HCT116 (cell line): ENCODE measurements at regions not wholly inside any gene's neighbourhood (a gene's known extent, or its start where the extent isn't known, plus 50 kb on each side); places are given as distances from the start of the nearest gene placed in this dataset.

Experiments
- ATAC-seq: fragments of 200-7000 bp; cut with Tn5 transposase; 2 replicates; pipeline ENCODE4 v1.9.1; 2020; ENCODE audit warnings: mild to moderate bottlenecking, moderate library complexity
- BruUV-seq: library from RNA; stranded (reverse); fragments of 400-500 nt; replicated peaks from 2 replicates; lab custom pipeline; 2021; lab: Mats Ljungman, UMichigan
- CTCF ChIA-PET: fragments of 300-600 bp; sonication (Branson Sonifier 250); formaldehyde crosslinking; loops from one replicate; lab custom pipeline; 2021; ENCODE audit warnings: antibody characterized with exemption; lab: Charles Lee
- POLR2A ChIA-PET: fragments of 300-600, 350-600 bp; sonication (Branson Sonifier 250); formaldehyde crosslinking; loops from one replicate; lab custom pipeline; 2021; ENCODE audit warnings: antibody characterized with exemption; lab: Charles Lee
- RAD21 ChIA-PET, 2 experiments: fragments of 300-600 bp; sonication (Branson Sonifier 250); formaldehyde crosslinking; loops; one replicate each; lab custom pipeline; 2023; ENCODE audit warnings: low total read pairs in 2 of 2; ENCODE audit not compliant: uncharacterized antibody in 2 of 2, unreplicated experiment in 2 of 2, low non-redundant PET in 1 of 2; lab: Charles Lee
- DNase-seq: peaks from one replicate; pipeline ENCODE4 v3.0.0-alpha.2; 2010; ENCODE audit warnings: low read depth, low spot score
- H2AFZ ChIP-seq: fragments of 200-600 bp; shearing (Covaris generic), sonication (generic); 2 replicates; pipeline ENCODE4 v1.6.1; 2017; ENCODE audit warnings: low read depth, mixed run types, mixed read lengths, antibody characterized with exemption, low read length; ENCODE audit not compliant: poor library complexity, severe bottlenecking
- H3K27ac ChIP-seq: 2 replicates; pipeline ENCODE4 v1.5.1; 2012; ENCODE audit warnings: low read depth, low read length
- H3K27me3 ChIP-seq: fragments of 200-600 bp; sonication (generic); 2 replicates; pipeline ENCODE4 v1.6.1; 2016; ENCODE audit warnings: mixed run types, low read length, mixed read lengths; ENCODE audit not compliant: insufficient read depth
- H3K36me3 ChIP-seq, 2 experiments: fragments of 200-500 bp in 1 of 2; fragments of 200-600 bp in 1 of 2; sonication (Bioruptor generic) in 1 of 2; sonication (generic) in 1 of 2; 2 replicates each; pipeline versions ENCODE4 v1.5.1 to v1.6.1; 2014 to 2016; ENCODE audit warnings: low read length in 2 of 2, inconsistent platforms in 1 of 2, mixed read lengths in 1 of 2, mixed run types in 1 of 2; ENCODE audit not compliant: insufficient read depth in 2 of 2, control insufficient read depth in 1 of 2
- H3K4me1 ChIP-seq, 2 experiments: fragments of 200-600 bp in 1 of 2; sonication (generic) in 1 of 2; 2 replicates each; pipeline versions ENCODE4 v1.5.1 to v1.6.1; 2012 to 2017; ENCODE audit warnings: low read length in 2 of 2, inconsistent platforms in 1 of 2, mild to moderate bottlenecking in 1 of 2, mixed read lengths in 1 of 2, mixed run types in 1 of 2, moderate library complexity in 1 of 2; ENCODE audit not compliant: insufficient read depth in 2 of 2, control insufficient read depth in 1 of 2
- H3K4me2 ChIP-seq: fragments of 200-600 bp; sonication (generic); 2 replicates; pipeline ENCODE4 v1.6.1; 2017; ENCODE audit warnings: mixed run types, low read length, mixed read lengths
- H3K4me3 ChIP-seq, 2 experiments: fragments of 200-600 bp in 1 of 2; sonication (generic) in 1 of 2; replicated peaks in 1 of 2; 2 replicates each; pipeline ENCODE4 v1.5.1; 2011 to 2016; ENCODE audit warnings: low read length in 2 of 2, control low read depth in 1 of 2, low read depth in 1 of 2, mild to moderate bottlenecking in 1 of 2, mixed read lengths in 1 of 2, mixed run types in 1 of 2
- H3K79me2 ChIP-seq: fragments of 200-600 bp; sonication (generic); 2 replicates; pipeline ENCODE4 v1.6.1; 2017; ENCODE audit warnings: mild to moderate bottlenecking, mixed run types, low read length, moderate library complexity, mixed read lengths; ENCODE audit not compliant: insufficient read depth
- H3K9ac ChIP-seq: fragments of 200-600 bp; sonication (generic); 2 replicates; pipeline ENCODE4 v1.6.1; 2016; ENCODE audit warnings: low read length, mixed read lengths
- H3K9me2 ChIP-seq: fragments of 200-600 bp; sonication (generic), shearing (Covaris generic); 2 replicates; pipeline ENCODE4 v1.6.1; 2017; ENCODE audit warnings: mixed run types, mild to moderate bottlenecking, moderate library complexity; ENCODE audit not compliant: insufficient read depth
- H3K9me3 ChIP-seq, 2 experiments: fragments of 200-500 bp in 1 of 2; fragments of 200-600 bp in 1 of 2; sonication (Bioruptor generic) in 1 of 2; sonication (generic) in 1 of 2; 2 replicates each; pipeline ENCODE4 v1.6.1; 2014 to 2017; ENCODE audit warnings: low read length in 2 of 2, mixed read lengths in 2 of 2, inconsistent platforms in 1 of 2, low read depth in 1 of 2, mild to moderate bottlenecking in 1 of 2, mixed run types in 1 of 2, moderate library complexity in 1 of 2; ENCODE audit not compliant: control insufficient read depth in 1 of 2, insufficient read depth in 1 of 2
- H4K20me1 ChIP-seq: fragments of 200-600 bp; sonication (generic), shearing (Covaris generic); 2 replicates; pipeline ENCODE4 v1.6.1; 2017; ENCODE audit warnings: mixed run types, mild to moderate bottlenecking, moderate library complexity; ENCODE audit not compliant: insufficient read depth
- CBX3 ChIP-seq: IDR thresholded peaks from 2 replicates; pipeline ENCODE4 v1.6.1; 2012; ENCODE audit warnings: low read depth
- CEBPB ChIP-seq: IDR thresholded peaks from 2 replicates; pipeline ENCODE4 v1.6.1; 2012; ENCODE audit warnings: low read depth
- EGR1 ChIP-seq: IDR thresholded peaks from 2 replicates; pipeline ENCODE4 v1.6.1; 2012; ENCODE audit warnings: low read depth
- ELF1 ChIP-seq: IDR thresholded peaks from 2 replicates; pipeline ENCODE4 v1.6.1; 2012; ENCODE audit warnings: low read depth, borderline replicate concordance
- EZH2phosphoT487 ChIP-seq: fragments of 200-600 bp; IDR thresholded peaks from 2 replicates; pipeline ENCODE4 v1.6.1; 2018; ENCODE audit warnings: antibody characterized with exemption, borderline replicate concordance
- FOSL1 ChIP-seq: IDR thresholded peaks from 2 replicates; pipeline ENCODE4 v1.6.1; 2012; ENCODE audit warnings: low read depth
- JUND ChIP-seq: IDR thresholded peaks from 2 replicates; pipeline ENCODE4 v1.6.1; 2012
- POLR2A ChIP-seq: IDR thresholded peaks from 2 replicates; pipeline ENCODE4 v1.7.0; 2011; ENCODE audit warnings: borderline replicate concordance; ENCODE audit not compliant: insufficient read depth, insufficient read length; ENCODE audit errors: extremely low read depth
- POLR2AphosphoS5 ChIP-seq: IDR thresholded peaks from 2 replicates; pipeline ENCODE4 v1.6.1; 2011; ENCODE audit warnings: mild to moderate bottlenecking, low read depth, low read length, moderate library complexity
- RAD21 ChIP-seq: IDR thresholded peaks from 2 replicates; pipeline ENCODE4 v1.6.1; 2012; ENCODE audit warnings: low read depth, mild to moderate bottlenecking
- SIN3A ChIP-seq: IDR thresholded peaks from 2 replicates; pipeline ENCODE4 v1.6.1; 2012; ENCODE audit warnings: low read depth
- SRF ChIP-seq: IDR thresholded peaks from 2 replicates; pipeline ENCODE4 v1.6.1; 2012; ENCODE audit warnings: low read depth
- TCF7L2 ChIP-seq: IDR thresholded peaks from 2 replicates; pipeline ENCODE4 v1.7.0; 2011; ENCODE audit warnings: borderline replicate concordance, inconsistent platforms; ENCODE audit not compliant: insufficient read depth, insufficient read length; ENCODE audit errors: extremely low read depth
- YY1 ChIP-seq: IDR thresholded peaks from 2 replicates; pipeline ENCODE4 v1.6.1; 2011; ENCODE audit warnings: low read length, low read depth, moderate library complexity, mild to moderate bottlenecking; ENCODE audit not compliant: insufficient replicate concordance; ENCODE audit errors: extremely low read depth
- ZFX ChIP-seq: fragments of 450-650 bp; IDR thresholded peaks from 2 replicates; pipeline ENCODE4 v1.6.1; 2017
- ZNF274 ChIP-seq: fragments of 200-500 bp; sonication (Bioruptor generic); IDR thresholded peaks from 2 replicates; pipeline ENCODE4 v1.6.1; 2014; ENCODE audit warnings: mild to moderate bottlenecking, low read depth, low read length, inconsistent platforms
- intact Hi-C: fragments of 100-400 bp; cut with micrococcal nuclease; formaldehyde crosslinking; loops from 2 replicates; pipeline ENCODE4 v1.10.0; 2022
- TF ChIP-seq, protein P1 (sequence below): IDR thresholded peaks from 2 replicates; pipeline ENCODE4 v1.6.1; 2012; ENCODE audit warnings: low read depth
- TF ChIP-seq, protein P2 (sequence below): IDR thresholded peaks from 2 replicates; pipeline ENCODE4 v1.6.1; 2012
- TF ChIP-seq, protein P3 (sequence below): IDR thresholded peaks from 2 replicates; pipeline ENCODE4 v1.6.1; 2012
- TF ChIP-seq, protein P4 (sequence below), 3 experiments: fragments of 200-600 bp in 1 of 3; sonication (generic) in 1 of 3; IDR thresholded peaks in 2 of 3; conservative IDR thresholded peaks in 1 of 3; 2 replicates each; pipeline ENCODE4 v1.5.1; 2012 to 2017; ENCODE audit warnings: low read depth in 2 of 3, low read length in 2 of 3, antibody characterized with exemption in 1 of 3, borderline replicate concordance in 1 of 3, control low read depth in 1 of 3, mild to moderate bottlenecking in 1 of 3, mixed read lengths in 1 of 3, mixed run types in 1 of 3, moderate library complexity in 1 of 3; ENCODE audit not compliant: insufficient read depth in 1 of 3

DNA sequence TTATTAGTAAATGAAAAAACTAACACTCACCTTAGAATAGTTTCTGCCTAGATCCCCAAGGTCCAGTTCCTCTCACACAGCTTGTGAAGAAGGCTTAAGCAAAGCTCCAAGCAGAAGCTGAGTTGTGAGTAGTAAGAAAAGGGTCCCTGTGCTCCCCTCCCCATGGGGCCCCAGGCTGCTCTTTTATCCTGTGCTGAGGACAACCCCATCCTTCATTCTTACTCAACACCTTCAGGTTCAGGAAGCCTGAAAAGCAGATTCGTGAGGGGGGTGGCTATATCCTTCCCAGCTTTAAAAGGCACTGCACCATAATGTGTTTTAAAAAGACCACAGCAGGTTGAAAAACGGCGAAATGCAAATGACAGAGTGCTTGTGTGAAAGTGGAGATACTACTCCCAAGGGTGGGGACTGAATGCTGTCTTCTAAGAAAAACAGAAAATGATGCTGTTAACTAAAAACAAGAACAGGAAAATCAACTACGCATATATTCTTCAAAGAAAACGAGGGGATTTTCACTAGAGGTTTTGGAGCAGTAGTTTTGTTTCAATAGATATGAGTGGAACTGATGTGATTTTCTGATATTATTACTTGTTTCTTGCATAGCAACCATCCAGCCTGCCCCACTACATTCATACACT lies 182.7 kb downstream of the KTN1 start:
- TF ChIP-seq EZH2phosphoT487 = no peak
- TF ChIP-seq SIN3A = no peak
- no peak for TF ChIP-seq CEBPB
- TF ChIP-seq ZNF274 = no peak
- TF ChIP-seq POLR2A = no peak
- TF ChIP-seq FOSL1 = no peak
- TF ChIP-seq, protein P1, sequence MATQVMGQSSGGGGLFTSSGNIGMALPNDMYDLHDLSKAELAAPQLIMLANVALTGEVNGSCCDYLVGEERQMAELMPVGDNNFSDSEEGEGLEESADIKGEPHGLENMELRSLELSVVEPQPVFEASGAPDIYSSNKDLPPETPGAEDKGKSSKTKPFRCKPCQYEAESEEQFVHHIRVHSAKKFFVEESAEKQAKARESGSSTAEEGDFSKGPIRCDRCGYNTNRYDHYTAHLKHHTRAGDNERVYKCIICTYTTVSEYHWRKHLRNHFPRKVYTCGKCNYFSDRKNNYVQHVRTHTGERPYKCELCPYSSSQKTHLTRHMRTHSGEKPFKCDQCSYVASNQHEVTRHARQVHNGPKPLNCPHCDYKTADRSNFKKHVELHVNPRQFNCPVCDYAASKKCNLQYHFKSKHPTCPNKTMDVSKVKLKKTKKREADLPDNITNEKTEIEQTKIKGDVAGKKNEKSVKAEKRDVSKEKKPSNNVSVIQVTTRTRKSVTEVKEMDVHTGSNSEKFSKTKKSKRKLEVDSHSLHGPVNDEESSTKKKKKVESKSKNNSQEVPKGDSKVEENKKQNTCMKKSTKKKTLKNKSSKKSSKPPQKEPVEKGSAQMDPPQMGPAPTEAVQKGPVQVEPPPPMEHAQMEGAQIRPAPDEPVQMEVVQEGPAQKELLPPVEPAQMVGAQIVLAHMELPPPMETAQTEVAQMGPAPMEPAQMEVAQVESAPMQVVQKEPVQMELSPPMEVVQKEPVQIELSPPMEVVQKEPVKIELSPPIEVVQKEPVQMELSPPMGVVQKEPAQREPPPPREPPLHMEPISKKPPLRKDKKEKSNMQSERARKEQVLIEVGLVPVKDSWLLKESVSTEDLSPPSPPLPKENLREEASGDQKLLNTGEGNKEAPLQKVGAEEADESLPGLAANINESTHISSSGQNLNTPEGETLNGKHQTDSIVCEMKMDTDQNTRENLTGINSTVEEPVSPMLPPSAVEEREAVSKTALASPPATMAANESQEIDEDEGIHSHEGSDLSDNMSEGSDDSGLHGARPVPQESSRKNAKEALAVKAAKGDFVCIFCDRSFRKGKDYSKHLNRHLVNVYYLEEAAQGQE = no peak
- no peak for TF ChIP-seq SRF
- TF ChIP-seq, protein P2, sequence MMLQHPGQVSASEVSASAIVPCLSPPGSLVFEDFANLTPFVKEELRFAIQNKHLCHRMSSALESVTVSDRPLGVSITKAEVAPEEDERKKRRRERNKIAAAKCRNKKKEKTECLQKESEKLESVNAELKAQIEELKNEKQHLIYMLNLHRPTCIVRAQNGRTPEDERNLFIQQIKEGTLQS = no peak
- no peak for TF ChIP-seq JUND
- TF ChIP-seq, protein P3, sequence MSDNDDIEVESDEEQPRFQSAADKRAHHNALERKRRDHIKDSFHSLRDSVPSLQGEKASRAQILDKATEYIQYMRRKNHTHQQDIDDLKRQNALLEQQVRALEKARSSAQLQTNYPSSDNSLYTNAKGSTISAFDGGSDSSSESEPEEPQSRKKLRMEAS = no peak
- TF ChIP-seq CBX3 = no peak
- TF ChIP-seq, protein P4, sequence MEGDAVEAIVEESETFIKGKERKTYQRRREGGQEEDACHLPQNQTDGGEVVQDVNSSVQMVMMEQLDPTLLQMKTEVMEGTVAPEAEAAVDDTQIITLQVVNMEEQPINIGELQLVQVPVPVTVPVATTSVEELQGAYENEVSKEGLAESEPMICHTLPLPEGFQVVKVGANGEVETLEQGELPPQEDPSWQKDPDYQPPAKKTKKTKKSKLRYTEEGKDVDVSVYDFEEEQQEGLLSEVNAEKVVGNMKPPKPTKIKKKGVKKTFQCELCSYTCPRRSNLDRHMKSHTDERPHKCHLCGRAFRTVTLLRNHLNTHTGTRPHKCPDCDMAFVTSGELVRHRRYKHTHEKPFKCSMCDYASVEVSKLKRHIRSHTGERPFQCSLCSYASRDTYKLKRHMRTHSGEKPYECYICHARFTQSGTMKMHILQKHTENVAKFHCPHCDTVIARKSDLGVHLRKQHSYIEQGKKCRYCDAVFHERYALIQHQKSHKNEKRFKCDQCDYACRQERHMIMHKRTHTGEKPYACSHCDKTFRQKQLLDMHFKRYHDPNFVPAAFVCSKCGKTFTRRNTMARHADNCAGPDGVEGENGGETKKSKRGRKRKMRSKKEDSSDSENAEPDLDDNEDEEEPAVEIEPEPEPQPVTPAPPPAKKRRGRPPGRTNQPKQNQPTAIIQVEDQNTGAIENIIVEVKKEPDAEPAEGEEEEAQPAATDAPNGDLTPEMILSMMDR (IDR thresholded peaks at IDR 0.05 in 2 of 3, conservative IDR thresholded peaks at IDR 0.05 in 1 of 3; ENCODE audit: borderline replicate concordance in 1 of 3, insufficient read depth in 1 of 3, low read depth in 2 of 3, low read length in 2 of 3) = no peak
- no peak for TF ChIP-seq RAD21
- TF ChIP-seq EGR1 = no peak
- TF ChIP-seq TCF7L2 = no peak
- TF ChIP-seq POLR2AphosphoS5 = no peak
- no peak for TF ChIP-seq ZFX
- no peak for TF ChIP-seq YY1
- TF ChIP-seq ELF1 = no peak
- ChIA-PET POLR2A (no interaction called here), RAD21 (no interaction called here), CTCF (no interaction called here)
- no peak overlapping the region for H2AFZ ChIP-seq
- H3K4me3 ChIP-seq = no peak overlapping the region
- no peak for DNase-seq
- no peak overlapping the region for H3K4me2 ChIP-seq
- no peak for ATAC-seq
- no peaks in the 10 kb centered on the region for H4K20me1 ChIP-seq
- no peaks in the 10 kb centered on the region for H3K9me3 ChIP-seq
- intact Hi-C loops = no loop called here
- no peaks in the 10 kb centered on the region for H3K36me3 ChIP-seq
- H3K27ac ChIP-seq = no peak overlapping the region
- H3K9me2 ChIP-seq = no peaks in the 10 kb centered on the region
- no TSS peak for BruUV-seq
- H3K79me2 ChIP-seq = no peaks in the 10 kb centered on the region
- H3K9ac ChIP-seq = no peak overlapping the region
- H3K27me3 ChIP-seq = no peaks in the 10 kb centered on the region
- H3K4me1 ChIP-seq = no peaks in the 10 kb centered on the region
